ENCODE measurements at regions not wholly inside any gene's neighbourhood (a gene's known extent, or its start where the extent isn't known, plus 50 kb on each side); places are given as distances from the start of the nearest gene placed in this dataset.

DNA sequence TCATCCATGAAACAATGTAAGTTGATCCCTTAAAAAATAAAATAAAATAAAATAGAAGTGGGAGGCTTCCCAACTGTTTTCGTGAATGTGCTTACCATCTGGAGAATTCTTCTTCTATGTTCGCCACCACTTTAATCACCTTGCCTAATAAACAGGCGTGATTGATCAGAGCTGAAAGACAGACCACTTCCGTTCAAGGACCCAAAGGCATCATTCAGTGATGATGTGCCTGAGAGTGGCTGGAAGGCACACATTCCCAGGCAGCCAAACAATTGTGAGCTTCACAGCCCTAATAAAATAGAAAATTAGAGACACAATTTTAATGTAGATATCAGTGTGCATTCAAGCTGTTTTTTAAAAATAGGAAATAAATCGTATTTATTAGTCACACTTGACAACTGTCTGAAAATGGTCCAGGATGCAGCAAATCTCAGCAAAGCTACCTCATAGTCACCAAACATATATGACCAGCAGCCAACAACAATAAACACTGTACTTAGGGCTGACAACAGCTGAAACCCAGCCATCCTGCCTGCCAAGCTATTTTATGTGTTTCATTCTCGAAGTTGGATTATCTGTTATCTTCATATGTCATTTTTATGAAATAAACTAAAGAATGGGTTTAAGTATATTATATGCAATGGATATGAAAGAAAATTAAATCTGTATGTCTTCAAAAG lies 163.2 kb upstream of the FAM9B start:
- DNase-seq: no peak

DNA sequence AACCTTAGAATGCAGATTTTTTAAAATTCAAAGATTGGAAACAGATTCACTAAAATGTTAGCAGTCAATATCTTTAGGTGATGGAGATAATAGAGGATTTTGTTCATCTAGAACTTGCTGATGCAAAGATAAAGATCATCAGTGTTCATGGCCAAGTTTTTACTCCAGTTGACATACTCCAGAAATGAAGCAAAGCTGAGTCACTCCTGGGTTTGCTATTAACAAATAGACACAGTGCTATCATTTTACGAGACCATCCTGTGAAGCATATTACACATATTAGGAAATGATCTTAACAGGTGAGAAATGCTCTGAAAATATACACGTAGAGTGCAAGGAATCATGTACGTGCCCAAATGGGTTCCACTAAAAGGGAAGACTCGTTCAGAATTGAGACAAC lies 170.6 kb upstream of the FAM9B start:
- no peak for DNase-seq

DNA sequence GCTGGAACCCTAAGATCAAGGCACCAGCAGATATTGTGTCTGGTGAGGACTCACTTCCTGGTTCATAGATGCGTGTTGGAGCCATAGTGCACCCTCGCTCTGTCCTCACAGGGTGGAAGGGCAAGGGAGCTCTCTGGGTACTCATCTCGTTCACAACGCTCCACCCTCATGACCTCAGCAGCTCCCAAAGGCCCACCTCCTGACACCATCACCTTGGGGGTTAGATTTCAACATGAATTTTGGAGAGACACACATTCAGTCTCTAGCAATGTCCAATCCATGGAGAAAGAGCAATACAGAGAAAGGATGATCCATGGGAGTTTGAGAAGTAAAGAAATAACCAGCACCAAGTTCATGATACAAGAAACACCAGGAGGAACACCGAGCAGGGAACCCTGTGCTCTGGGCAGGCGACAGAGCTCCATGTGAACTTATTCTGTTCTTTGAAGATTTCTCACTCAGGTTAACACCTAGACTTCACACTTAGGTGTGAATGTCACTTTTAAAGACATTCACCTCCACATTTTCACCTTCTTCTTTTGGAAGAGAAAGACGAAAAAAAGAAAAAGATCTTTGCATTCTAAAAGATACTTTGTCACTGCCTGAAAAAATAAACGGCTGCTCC lies 171.8 kb upstream of the FAM9B start:
- DNase-seq: no peak

DNA sequence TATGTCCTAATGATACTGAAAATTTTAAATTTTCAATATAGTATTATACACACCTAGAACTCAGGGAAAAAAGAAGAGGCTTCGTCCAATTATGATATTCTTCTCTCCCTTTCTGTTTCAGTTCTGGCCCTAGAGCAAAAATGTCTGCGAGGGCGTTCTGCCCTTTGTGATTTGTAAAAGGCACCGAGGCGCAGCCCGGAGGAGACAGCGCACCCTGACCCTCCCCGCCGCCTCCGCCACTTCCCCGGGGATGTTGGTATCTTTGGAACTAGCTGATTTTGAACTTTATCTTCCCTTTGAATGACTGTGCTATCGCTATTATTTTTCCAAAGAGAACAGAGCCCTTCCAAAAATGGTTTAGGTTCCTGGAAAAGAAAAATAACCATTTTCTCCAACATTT lies 173.2 kb upstream of the FAM9B start:
- no peak for DNase-seq

DNA sequence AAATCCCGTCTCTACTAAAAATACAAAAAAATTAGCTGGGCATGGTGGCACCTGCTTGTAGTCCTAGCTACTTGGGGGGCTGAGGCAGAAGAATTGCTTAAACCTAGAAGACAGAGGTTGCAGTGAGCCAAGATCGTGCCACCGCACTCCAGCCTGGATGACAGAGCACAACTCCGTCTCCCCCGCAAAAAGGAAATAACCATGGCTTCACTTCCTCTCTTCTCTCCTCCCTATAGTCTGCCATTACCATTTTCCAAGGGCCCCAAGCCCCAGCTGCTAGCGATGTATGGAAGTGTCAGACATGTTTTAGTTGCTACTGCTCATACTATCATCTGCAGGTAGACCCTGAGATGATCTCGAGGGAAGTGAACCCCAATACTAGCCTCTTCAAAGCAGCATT lies 177.3 kb upstream of the FAM9B start:
- DNase-seq: no peak

DNA sequence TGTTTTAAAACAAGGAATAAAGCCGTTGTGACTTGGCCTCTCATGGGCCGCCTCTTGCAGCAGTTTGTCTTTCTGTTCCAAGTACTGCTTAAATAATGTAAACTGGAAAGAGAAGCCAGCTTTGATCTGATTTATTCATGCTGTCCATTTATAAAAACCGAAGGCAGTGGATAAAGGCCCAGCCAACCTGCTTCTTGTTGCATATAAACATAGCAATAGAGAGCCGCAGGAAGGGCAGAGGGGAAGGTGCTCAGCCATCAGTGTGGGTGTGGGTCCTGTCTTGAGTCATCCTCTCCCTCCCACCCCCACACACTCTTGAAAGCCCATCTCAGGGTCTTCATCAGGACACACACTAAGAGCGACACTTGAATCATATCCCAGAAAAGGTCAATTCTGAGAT lies 187.9 kb upstream of the FAM9B start:
- no peak for DNase-seq

DNA sequence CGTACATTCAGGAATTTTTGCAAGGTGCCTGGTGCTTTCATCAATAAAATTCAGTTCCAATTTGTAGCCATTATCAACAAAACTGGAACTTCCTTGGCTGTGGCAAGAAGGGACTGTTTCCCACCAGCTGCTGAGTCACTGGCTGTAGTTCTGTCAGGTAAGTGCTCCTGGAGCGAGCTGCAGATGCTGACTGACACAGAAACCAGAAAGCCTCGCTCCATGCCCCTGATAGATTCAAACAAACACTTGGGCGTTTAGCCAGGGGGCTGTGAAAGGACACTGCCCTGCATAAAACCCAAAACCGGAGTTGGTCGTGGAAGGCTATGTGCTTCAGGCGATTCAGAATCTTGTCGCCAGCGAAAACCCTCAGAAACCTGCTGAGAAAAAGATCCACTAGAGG lies 188.4 kb upstream of the FAM9B start:
- no peak for DNase-seq

DNA sequence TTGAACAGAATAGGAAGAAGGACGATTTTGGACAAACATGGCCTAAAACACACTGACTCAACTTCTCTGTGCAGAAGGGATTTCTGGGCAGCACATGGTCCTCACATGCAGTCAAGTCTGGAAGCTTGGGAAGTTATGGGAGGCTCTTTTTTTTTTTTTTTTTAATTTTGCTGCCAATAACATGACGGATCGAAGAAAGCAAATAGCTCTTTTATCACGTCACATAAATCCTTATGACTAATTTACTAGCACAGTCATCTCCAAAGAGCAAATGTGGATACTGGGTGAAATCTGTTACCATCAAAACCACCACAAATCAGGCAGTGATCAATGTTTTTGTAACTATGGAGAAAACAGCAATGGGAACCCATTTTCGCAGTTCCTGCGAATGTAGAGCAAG lies 193.3 kb upstream of the FAM9B start:
- no peak for DNase-seq

DNA sequence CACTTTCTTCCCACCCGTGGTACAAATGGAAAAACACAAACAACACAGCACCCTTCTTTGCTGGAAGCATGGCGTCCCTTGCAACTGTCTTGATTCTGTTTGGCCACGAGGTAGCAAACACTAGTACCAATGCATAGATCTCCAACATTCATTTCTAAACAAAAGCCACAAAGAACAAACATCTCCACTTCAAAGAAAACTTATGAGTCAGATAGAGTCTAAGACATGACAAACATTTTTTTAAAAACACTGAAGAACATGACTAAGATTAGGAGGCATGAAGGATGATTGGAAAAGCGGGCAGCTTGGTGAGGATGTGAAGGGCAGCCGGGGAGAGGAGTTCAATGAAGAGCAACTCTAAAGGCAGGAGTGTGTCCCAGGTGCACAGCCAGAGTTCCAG lies 197.6 kb upstream of the FAM9B start:
- DNase-seq: no peak

DNA sequence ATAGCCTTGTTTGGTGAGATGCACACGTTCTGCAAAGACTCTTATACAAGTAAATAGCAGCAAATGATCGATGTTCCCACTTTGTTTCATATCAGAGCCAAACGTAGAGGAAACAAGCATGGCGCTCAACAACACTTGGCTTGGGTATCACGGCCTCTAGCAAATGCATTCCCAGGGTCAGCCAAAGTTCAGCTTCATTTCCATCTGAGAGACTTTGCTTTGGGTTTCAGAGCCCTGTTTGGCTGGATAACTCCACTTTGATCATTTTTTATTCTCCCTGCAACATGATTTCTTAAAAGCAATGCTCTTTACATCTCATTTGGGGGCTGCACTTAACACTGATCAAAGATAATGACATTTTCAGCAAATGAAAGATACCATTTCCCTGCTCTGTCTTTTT lies 199.2 kb upstream of the FAM9B start:
- DNase-seq: no peak

DNA sequence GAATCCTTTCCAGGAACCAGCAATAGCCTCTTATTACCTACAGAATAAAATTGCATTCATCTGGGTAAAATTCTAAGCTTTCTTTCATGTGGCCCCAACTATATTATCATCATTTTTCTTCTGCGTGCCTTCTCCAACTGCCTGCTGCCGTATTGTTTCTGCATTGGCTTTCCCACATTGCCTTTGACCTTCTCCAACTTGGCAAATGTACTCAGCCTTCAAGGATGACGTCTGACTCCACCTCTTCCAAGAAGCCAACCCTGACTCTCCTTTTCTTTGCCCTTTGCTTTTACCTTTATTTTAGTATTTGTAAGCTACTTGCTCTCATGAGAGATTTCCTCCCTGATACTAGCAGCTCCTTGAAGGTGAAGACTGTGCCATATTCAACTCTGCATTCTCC lies 200.4 kb upstream of the FAM9B start:
- no peak for DNase-seq

DNA sequence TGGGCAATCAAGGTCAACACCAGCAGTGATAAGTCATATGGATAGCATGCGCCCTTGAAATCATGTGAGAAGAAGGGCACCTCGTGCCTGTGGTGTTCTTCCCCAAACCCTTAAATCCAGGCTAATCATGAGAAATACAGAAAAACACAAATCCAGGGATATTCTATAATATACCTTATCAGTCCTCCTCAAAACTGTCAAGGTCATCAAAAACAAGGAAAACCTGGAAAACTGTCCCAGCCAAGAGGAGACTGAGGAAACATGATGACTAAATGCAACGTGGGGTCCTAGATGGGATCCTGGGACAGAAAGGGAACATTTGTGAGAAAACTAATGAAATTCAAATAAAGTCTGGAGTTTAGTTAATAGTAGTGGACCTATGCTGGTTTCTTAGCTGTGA lies 201.8 kb upstream of the FAM9B start:
- DNase-seq: no peak

DNA sequence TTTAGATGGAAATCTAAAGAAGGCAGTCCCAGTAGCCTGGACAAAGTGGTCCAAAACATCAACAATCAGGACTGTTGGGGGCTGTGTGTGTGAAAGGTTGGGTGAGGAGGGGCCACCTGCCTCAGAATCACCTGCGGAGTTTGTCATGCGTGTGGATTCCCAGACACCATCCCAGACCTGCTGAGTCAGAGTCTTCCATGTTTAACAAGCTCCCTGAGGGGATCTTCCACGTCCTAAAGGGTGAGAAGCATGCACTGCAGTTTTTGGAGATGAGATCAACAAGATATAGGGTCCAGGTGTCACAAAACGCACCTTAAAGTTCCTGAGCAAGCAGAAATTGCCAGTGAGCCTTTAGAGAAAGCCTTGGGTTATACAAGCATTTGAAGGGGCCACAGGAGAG lies 207.0 kb upstream of the FAM9B start:
- no peak for DNase-seq

DNA sequence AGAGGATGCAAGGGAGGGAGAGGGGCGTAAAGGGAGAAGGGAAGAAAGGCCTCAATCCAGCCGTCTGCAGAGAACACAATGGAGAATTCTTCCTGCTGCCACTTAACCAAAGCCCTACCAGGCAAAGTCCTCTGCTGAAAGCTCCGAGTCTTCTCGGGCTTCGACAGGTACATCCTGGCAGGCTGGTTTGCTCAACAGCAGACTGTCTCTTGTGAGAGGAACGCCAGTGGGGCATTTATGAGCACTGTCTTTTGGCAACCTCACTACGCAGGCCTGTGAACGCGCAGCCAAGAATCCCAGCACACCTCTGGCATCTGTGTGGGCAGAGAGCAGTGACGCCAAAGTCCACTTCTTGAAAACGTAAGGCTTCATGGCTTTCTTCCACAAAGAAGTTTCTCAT lies 207.5 kb upstream of the FAM9B start:
- DNase-seq: no peak

DNA sequence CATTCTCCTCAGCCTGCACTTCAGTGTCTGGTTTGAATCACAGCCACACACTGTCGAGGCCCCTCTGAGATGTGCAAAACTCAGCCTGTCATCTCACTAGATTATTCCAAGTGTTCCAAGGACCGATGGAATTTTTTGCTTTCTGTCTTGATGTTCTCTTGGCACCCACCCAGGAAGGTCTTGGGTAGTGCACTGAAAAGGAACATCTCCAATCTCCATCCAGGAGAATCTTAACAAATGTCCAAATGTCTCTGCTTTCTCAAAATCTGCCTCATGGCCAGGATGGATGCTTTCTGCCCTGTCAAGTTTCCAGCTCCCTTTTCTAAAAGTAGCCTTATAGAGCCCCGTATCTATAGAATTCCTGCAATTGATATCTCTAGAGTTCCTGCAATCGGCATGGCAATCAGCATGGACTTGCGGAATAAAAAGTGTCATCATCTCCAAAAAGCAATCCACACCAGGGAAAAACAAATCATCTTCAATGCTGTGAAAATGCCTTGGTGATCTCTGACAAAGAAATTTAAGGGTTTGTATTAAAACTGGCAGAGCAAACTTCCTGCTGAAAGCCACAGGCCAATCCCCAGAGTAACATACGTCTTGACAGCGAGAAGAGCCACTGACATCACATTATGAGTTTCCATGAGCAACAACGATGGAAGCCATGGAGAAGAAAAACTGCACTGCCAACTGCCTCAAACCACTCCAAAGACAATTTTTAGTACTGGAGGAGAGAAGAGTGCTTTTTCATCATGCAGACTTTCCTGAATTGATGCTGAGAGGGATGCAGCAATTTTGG lies 215.3 kb upstream of the FAM9B start:
- no peak for DNase-seq

DNA sequence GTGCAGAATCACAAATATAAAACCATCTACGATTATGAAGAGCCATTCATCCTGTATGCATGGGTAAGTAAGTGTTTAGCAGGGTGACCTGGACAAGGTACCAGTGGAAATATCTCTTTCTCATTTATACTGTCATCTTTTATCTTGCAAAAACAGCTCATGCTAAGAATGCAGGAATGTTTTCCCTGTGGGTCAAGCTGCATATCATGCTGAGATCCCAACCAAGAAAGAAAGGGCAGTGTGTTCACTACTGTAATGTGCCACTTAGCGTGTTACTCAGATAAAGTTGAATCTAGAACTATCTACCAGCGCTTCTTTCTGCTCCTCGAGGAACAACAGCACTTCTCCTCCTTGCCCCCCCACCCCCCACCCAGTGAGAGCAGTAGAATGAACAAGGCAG lies 212.7 kb upstream of the TBL1X start:
- no peak for DNase-seq

DNA sequence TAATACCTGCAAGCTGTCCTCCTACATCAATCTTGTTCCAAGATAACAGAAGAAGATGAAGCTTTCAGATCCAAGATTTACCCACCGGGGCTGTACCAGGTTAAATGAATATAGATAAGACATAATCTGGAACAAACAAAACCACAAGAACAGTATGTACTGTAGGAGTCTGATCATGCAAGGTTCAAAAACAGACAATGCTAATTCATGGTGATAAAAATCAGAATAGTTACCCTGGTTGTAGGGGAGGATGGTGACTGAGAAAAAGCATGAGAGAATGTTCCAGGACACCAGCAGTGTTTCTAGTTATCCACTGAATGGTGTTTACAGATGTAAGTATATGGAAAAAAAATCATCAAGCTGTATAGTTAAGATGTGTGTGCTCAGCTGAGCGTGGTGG lies 211.6 kb upstream of the TBL1X start:
- no peak for DNase-seq

DNA sequence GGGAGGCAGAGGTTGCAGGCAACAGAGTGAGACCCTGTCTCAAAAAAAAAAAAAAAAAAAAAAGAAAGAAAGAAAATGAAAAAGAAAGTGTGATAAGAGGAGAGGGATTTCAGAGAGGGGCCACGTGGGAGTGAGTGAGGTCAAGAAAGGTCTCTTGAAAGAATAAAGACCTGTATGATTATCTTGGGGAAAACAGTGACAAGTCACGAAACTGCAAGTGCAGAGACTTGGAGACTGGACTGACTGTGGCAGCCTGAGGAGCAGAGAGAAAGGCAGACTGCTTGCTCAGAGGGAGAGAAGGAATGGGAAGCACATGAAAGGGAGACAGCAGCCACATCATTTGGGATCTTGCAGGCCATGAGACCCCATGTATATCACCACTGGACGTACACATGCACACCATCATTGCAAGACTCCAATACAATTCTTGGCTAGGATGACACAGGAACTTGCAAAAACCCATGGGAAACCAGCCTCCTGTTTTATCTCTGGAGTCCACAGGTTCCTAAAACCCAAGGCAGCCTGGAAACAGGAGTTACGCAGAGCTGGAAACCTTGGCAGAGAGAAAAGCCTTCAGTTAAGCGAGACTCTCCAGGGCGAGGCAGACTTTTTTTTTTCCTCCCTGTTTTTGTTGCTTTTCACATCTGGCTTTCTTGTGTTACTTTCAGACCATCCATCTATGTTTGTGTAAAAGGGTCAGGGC lies 207.0 kb upstream of the TBL1X start:
- DNase-seq: no peak

DNA sequence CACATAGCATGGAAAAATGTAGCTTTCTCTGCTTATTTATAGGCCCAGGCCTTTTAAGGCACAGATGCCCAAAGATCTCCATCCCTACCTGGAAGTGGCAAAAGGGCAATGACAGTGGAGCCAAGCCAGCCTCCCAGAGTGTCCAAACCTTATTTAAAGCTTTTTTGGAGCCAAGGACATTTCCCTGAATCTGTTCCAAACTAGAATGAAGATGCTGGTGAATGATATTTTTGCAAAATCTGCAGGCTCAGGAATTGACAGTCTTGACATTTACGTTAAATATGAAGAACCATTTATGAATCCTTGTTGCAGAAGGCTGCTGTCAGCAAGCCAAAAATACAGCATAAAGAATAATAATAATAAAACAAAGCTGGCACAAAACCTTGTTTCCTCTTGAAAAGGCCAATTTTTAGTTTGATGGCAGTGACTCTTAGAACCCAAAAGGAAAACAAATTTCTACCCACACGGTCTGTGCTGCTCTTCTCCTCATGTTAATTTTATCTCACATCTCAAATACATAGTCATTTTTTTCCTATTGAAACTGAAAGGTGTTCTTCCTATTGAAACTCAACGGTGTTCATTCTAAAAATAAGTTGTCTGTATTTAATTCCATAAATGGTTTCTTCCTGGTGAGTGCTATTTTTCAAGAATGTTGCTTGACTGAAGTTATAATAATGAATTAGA lies 206.3 kb upstream of the TBL1X start:
- no peak for DNase-seq

DNA sequence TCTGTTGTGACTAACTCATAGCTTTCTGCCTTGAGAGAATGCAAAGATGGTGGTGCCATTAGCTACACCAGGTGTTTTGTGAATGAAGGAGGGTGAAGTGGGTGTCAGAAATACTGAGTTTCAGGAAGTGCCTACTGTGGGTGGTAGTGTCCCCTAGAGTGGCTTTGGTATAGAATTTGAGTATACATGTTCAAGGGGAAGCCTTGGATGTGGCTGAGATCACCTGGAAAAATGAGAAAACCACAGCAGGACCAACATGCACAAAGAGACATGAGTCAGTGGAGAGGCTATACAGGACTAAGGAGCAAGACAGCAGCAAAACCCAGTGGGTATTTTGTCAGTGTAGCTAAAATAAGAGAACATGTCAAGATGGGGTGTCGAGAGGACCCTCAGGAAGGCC lies 204.3 kb upstream of the TBL1X start:
- no peak for DNase-seq

DNA sequence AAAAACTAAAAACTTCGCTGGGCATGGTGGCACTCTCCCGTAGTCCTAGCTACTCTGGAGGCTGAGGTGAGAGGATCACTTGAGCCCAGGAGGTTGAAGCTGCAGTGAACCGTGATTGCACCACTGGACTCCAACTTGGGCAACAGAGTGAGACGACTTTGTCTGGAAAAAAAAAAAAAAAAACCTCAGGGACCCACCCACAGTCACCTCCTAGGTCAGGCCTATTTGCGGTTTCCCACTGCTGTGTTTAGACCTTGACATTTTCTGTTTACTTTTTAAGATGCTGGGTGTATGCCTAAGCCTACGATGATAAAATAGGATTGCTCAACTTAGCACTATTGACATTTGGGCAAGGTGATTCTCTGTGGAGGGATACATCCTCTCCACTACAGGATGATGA lies 197.4 kb upstream of the TBL1X start:
- DNase-seq: no peak

DNA sequence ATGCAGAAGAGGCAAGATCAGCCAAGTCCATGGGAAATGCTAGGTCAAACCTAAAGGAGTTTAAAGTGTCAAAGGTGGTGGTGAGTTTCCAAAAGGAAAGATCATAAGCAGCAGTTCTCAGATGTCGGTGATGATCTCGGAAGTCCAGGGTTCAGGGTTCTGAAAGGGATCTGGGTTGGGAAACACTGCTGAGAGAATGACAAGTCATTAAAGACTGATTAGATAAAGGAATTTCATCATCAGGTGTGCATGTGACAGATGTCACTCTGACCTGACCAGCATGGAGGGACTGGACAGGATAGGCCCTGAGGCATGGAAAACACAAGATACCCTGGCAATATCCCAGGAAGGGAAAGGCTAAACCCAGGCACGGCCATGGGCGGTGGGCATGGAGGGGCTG lies 195.7 kb upstream of the TBL1X start:
- DNase-seq: no peak
